Psoas muscle (tissue), 7 donors: ENCODE measurements at regions not wholly inside any gene's neighbourhood (a gene's known extent, or its start where the extent isn't known, plus 50 kb on each side); places are given as distances from the start of the nearest gene placed in this dataset.
A peak's percentile ranks its signal among the peaks of the same experiment; 100 is the strongest.

Experiments used
- ATAC-seq, 4 donors: fragments of 200-7000 bp; cut with Tn5 transposase; one replicate each; pipeline ENCODE4 v1.9.1; 2020; ENCODE audit warnings: moderate library complexity in 3 of 4, mild to moderate bottlenecking in 2 of 4
- DNase-seq, 2 donors: peaks; one replicate each; pipeline ENCODE4 v3.0.0-alpha.2; 2020
- H3K27ac ChIP-seq: fragments of 200-600 bp; one replicate; pipeline ENCODE4 v1.8.0; 2022
- H3K27me3 ChIP-seq, 3 donors: fragments of 200-600 bp in 1 of 3; one replicate each; pipeline versions ENCODE4 v1.6.1 to v1.8.0; 2013 to 2022; ENCODE audit warnings: low read length in 2 of 3, mild to moderate bottlenecking in 2 of 3, moderate library complexity in 1 of 3; ENCODE audit not compliant: insufficient read depth in 3 of 3
- H3K36me3 ChIP-seq, 2 donors: fragments of 200-600 bp in 1 of 2; one replicate each; pipeline versions ENCODE4 v1.6.1 to v1.8.0; 2013 to 2022; ENCODE audit warnings: low read depth in 1 of 2, mild to moderate bottlenecking in 1 of 2, moderate library complexity in 1 of 2; ENCODE audit not compliant: insufficient read depth in 1 of 2
- H3K4me1 ChIP-seq: fragments of 200-600 bp; one replicate; pipeline ENCODE4 v1.8.0; 2022
- H3K4me3 ChIP-seq: fragments of 200-600 bp; one replicate; pipeline ENCODE4 v1.8.0; 2022; ENCODE audit warnings: mild to moderate bottlenecking
- H3K9me3 ChIP-seq: fragments of 200-600 bp; one replicate; pipeline ENCODE4 v1.8.0; 2022
- WGBS, 3 donors: extraction: QIAGEN DNeasy Blood & Tissue Kit; methylation state at CpG; one replicate each; pipeline versions ENCODE4 v1.1.6 to v1.1.7; 2013; 5-methylcytosine and 5-hydroxymethylcytosine counted together
- intact Hi-C, 2 donors: fragments of 100-400 bp; cut with DNase I; formaldehyde crosslinking; loops; one replicate each; pipeline versions ENCODE4 v1.11.0 to v1.14.2; 2022
- TF ChIP-seq, protein P1 (sequence below): fragments of 200-600 bp; IDR thresholded peaks from one replicate; pipeline ENCODE4 v1.8.0; 2022; ENCODE audit warnings: antibody characterized with exemption
- donor health status: healthy with polysubstance abuse.
- donor health status: DM: no; HTN: no; CAD: no; lungs with moderate emphysema.
- donor health status: Bipolar disorder and iron deficiency.
- donor health status: healthy.
- donor health status: DM: yes; HTN: yes; CAD: no.
- donor health status: DM: no; HTN: no; CAD: no.
- donor health status: DM: yes; HTN: yes; CAD: no.

DNA sequence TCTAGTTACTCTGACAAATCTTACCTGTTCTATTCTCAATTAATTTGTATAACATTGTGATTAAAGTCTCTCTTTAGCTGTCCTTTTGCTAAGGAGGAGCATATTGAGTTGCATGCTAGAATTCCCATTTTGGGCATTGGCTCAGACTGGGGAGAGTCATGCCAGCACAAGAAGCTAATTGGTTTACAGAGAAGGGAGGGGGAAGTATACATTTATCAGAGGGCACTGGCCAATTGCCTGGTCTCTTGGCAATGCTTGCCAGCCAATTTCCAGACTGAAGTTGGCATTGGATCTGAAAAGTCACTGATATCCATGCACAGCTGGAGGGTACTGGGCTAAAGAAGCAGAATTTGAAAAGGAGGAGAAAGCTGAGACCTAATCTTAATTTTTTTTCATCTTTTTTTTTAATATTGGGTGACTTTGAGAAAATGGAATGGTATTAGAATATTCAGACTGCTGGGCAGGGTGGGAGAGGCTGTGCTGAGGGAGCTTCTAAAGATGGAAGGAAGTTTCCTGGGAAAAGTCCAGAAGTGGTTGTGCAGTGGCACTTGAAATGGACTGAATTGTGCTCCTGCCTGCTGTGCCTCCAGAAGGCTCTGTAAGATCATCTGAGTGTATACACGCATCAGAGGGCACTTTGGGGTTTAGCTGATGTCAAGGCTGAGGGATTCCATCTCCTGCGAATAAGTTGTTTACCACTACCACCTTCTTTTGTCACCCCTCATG lies 365.2 kb upstream of the DPH6 start:
- WGBS, 3 donors = 37 to 66% (median 42%) methylated on average over 2 of the region's 2 CpGs
- TF ChIP-seq, protein P1, sequence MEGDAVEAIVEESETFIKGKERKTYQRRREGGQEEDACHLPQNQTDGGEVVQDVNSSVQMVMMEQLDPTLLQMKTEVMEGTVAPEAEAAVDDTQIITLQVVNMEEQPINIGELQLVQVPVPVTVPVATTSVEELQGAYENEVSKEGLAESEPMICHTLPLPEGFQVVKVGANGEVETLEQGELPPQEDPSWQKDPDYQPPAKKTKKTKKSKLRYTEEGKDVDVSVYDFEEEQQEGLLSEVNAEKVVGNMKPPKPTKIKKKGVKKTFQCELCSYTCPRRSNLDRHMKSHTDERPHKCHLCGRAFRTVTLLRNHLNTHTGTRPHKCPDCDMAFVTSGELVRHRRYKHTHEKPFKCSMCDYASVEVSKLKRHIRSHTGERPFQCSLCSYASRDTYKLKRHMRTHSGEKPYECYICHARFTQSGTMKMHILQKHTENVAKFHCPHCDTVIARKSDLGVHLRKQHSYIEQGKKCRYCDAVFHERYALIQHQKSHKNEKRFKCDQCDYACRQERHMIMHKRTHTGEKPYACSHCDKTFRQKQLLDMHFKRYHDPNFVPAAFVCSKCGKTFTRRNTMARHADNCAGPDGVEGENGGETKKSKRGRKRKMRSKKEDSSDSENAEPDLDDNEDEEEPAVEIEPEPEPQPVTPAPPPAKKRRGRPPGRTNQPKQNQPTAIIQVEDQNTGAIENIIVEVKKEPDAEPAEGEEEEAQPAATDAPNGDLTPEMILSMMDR = no peak
- Histone ChIP-seq H3K27me3 (peaks cover 0 to 4% (median 0%) of the 10 kb centered on the region in 3 donors), H3K4me1 (no peaks in the 10 kb centered on the region), H3K9me3 (no peaks in the 10 kb centered on the region), H3K36me3 (no peaks in the 10 kb centered on the region), H3K4me3 (no peak overlapping the region), H3K27ac (no peak overlapping the region)
- intact Hi-C loops = loop anchor here in 1 of 2 donors (5.0 to 10.0 kb wide), 2 partner anchors 156 to 389 kb away; no protein-coding TSS in a partner anchor
- DNase-seq = no peak
- no peak for ATAC-seq

DNA sequence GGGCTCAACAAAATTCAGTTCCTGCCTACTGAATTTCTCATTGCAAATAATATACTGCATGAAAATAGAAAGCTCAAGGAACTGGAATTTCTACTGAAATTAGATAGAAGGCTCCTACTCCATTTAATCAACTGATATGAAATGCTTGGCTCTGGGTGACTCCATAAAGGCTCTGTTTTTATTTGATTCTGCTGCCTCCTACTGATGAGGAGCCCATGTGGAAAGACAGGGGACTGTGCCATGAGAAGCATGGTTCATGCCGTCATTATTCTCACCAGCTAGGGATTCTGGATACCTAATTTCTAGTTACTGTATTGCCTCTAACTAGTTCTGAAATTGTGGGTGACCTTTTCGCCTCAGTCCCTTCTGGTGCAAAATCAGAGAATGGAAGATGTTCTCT lies 366.2 kb upstream of the DPH6 start:
- H3K36me3 ChIP-seq = no peaks in the 10 kb centered on the region
- TF ChIP-seq, protein P1 = peak; percentile 7
- ATAC-seq (peak in 1 of 4 donors; percentile 44), DNase-seq (no peak)
- intact Hi-C loops = loop anchor here in 1 of 2 donors (5.0 to 10.0 kb wide), 2 partner anchors 157 to 390 kb away; no protein-coding TSS in a partner anchor
- H3K27ac ChIP-seq = no peak overlapping the region
- no peaks in the 10 kb centered on the region for H3K9me3 ChIP-seq
- 73 to 80% (median 77%) methylated on average over 2 of the region's 2 CpGs for WGBS, 3 donors
- H3K4me3 ChIP-seq = no peak overlapping the region
- H3K27me3 ChIP-seq = peaks cover 0 to 4% (median 0%) of the 10 kb centered on the region in 3 donors
- no peaks in the 10 kb centered on the region for H3K4me1 ChIP-seq

DNA sequence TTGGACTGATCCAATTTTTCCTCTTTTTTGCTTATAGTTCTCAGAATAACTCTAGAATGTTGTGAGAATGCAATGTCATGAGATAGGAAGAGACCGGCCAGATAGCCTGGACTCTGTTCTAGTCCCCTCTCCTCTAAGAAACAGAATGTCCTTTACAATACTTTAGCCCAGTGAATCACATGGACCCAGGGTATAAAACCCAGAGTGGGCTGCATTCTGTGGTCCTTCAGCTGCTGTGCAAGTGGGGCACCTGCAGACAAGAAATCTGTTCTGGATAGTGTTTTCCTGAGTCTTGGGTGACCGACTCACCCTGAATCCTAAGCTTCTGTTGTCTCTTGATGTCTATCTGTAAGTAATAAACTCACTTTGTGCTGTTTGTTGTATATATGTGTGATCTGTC lies 368.6 kb upstream of the DPH6 start:
- ATAC-seq = no peak
- Histone ChIP-seq H3K4me3 (no peak overlapping the region), H3K36me3 (no peaks in the 10 kb centered on the region), H3K9me3 (no peaks in the 10 kb centered on the region), H3K27me3 (peaks cover 0 to 4% (median 0%) of the 10 kb centered on the region in 3 donors), H3K27ac (no peak overlapping the region), H3K4me1 (no peaks in the 10 kb centered on the region)
- whole genome bisulfite sequencing, 3 donors = 91 to 93% (median 93%) methylated on average over 2 of the region's 2 CpGs
- TF ChIP-seq, protein P1 = no peak
- DNase-seq = no peak
- intact Hi-C loops = loop anchor here in 1 of 2 donors (5.0 to 10.0 kb wide), 2 partner anchors 160 to 392 kb away; no protein-coding TSS in a partner anchor

DNA sequence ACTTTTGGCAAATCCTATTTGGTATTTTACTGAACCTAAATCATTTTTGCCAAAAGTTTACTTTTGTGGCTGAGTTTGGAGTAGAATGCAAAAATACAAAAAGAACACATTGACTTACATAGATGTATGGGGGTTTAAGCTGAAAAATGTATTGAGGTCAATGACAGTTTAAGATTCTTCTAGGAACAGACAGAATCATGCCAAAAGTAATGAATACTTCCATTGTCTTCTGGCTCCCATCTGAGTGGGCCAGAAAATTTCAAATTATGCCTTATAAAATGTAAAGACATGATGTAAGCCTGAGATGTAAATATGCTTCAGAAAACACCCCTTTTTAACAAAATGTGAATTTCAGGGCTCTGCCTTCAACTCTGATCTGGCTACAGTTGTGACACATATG lies 375.1 kb upstream of the DPH6 start:
- intact Hi-C loops = no loop called here
- no peaks in the 10 kb centered on the region for H3K4me1 ChIP-seq
- H3K27ac ChIP-seq = no peak overlapping the region
- H3K27me3 ChIP-seq = no peaks in the 10 kb centered on the region
- ATAC-seq (no peak), DNase-seq (no peak)
- H3K4me3 ChIP-seq = no peak overlapping the region
- H3K36me3 ChIP-seq = no peaks in the 10 kb centered on the region
- TF ChIP-seq, protein P1 = no peak
- H3K9me3 ChIP-seq = no peaks in the 10 kb centered on the region
